ENCODE measurements at regions not wholly inside any gene's neighbourhood (a gene's known extent, or its start where the extent isn't known, plus 50 kb on each side); places are given as distances from the start of the nearest gene placed in this dataset.

DNA sequence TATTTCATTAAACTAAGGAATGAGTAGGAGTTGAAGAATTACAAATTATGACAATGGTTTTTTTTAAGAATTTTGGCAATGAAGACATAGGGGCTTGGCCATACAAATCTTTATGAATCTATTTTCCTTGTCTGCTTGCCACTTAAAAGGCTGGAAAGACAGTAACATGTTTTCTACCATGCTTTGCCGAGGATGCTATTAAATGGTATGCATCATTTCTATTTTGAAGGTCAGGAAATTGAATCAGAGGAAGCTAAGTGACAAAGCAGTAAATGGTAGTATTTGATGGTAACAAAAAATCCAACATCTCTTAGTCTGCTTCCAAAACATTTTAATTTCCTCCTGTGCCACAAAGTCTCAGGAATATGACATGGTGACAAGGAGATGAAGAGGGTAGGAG lies 287.2 kb downstream of the RFPL4B start:
- TF ChIP-seq, protein P1, sequence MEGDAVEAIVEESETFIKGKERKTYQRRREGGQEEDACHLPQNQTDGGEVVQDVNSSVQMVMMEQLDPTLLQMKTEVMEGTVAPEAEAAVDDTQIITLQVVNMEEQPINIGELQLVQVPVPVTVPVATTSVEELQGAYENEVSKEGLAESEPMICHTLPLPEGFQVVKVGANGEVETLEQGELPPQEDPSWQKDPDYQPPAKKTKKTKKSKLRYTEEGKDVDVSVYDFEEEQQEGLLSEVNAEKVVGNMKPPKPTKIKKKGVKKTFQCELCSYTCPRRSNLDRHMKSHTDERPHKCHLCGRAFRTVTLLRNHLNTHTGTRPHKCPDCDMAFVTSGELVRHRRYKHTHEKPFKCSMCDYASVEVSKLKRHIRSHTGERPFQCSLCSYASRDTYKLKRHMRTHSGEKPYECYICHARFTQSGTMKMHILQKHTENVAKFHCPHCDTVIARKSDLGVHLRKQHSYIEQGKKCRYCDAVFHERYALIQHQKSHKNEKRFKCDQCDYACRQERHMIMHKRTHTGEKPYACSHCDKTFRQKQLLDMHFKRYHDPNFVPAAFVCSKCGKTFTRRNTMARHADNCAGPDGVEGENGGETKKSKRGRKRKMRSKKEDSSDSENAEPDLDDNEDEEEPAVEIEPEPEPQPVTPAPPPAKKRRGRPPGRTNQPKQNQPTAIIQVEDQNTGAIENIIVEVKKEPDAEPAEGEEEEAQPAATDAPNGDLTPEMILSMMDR (conservative IDR thresholded peaks at IDR 0.05; ENCODE audit: low read depth, low read length), result no peak
- no peak overlapping the region for H3K4me3 ChIP-seq (ENCODE audit: low read depth, low read length)
- DNase-seq (ENCODE audit: low read depth), result no peak

DNA sequence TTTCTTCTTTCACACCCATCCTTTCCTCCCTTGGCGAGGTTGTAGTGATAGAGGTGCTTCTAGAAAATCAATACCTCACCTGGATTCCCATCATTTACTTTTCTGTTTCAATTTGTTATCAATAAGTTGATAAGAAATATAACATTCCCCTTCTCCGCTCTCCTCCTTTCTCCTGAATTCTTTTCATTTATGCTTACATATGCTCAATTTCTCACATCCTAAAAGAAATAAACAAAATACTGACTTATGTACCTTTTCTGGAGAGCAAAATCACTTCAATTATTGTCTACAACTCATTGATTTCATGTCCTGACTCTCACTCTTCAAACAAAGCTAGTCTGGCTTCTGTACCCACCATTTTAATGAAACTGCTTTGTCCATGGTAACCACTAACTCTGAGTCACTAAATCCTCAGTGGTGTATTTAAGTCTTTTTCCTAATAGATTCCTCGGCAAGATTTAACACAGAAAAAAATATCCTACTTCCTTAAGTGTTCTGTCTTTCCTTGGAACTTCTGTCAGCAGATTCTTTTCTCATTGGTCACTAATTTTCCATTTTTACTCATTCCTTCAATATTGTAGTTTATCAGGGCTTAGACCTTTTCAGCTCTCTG lies 289.6 kb downstream of the RFPL4B start:
- TF ChIP-seq, protein P1 (conservative IDR thresholded peaks at IDR 0.05; ENCODE audit: low read depth, low read length), result no peak
- no peak for DNase-seq (ENCODE audit: low read depth)
- H3K4me3 ChIP-seq (ENCODE audit: low read depth, low read length), result no peak overlapping the region

DNA sequence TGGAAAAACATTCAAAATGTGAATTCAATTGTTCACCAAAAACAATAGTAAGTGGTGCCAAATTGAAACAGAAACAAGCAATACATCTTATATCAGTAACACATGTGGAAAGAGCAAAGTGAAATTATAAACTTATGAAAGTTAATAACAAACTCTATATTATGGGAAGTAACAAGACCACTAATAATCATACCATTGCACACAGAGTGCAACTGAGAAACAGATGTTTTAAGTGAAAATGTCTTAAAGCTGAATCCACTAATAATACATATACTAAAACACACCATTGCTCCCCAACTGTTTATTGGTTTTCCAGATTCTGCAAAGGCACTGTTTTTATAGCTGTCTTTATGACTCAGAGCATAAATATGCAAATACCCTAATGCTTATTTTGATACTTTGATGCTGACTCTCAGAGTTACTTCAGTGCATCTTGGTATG lies 292.3 kb downstream of the RFPL4B start:
- no peak for DNase-seq (ENCODE audit: low read depth)
- TF ChIP-seq, protein P1 (conservative IDR thresholded peaks at IDR 0.05; ENCODE audit: low read depth, low read length), result no peak
- H3K4me3 ChIP-seq (ENCODE audit: low read depth, low read length), result no peak overlapping the region

DNA sequence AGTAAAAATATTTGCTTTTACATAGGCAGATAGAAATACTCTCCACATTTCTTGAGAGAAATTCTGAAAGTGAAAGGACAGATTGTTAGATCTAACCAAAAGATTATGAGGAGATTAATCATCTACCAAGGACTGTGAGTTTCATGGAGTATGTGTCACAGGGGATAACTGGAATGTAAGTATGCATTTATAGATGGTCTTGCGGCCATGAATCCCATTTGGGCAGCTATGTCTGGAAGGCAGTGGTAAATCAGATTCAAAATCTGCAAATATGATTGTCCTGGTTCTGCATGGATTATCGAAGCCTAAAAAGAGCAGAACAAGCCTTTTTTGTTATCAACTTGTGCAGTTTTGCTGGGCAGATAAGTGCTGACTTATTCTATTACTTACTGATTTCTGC lies 293.8 kb downstream of the RFPL4B start:
- no peak overlapping the region for H3K4me3 ChIP-seq (ENCODE audit: low read depth, low read length)
- TF ChIP-seq, protein P1 (conservative IDR thresholded peaks at IDR 0.05; ENCODE audit: low read depth, low read length), result no peak
- peak; percentile 67 for DNase-seq (ENCODE audit: low read depth)

DNA sequence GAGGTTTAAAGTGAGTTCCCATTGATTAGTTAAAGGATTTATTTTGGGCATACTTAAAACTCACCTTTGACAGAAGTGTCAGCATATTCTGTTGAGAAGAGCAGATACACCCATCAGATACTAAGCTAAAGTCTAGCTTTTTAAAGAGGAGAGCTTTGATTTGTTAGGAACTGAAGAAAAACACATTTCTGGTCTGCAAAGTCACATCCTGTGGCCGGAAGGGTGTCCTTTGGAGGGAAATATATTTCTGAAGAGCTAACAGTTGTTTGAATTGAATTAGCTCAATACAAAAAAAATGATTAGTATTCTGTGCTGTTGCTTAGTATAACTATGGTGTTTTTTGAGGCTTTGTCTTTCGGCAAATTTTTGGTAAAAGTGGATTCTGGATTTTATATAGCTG lies 302.7 kb downstream of the RFPL4B start:
- no peak for DNase-seq (ENCODE audit: low read depth)
- H3K4me3 ChIP-seq (ENCODE audit: low read depth, low read length), result no peak overlapping the region
- TF ChIP-seq, protein P1 (conservative IDR thresholded peaks at IDR 0.05; ENCODE audit: low read depth, low read length), result no peak

DNA sequence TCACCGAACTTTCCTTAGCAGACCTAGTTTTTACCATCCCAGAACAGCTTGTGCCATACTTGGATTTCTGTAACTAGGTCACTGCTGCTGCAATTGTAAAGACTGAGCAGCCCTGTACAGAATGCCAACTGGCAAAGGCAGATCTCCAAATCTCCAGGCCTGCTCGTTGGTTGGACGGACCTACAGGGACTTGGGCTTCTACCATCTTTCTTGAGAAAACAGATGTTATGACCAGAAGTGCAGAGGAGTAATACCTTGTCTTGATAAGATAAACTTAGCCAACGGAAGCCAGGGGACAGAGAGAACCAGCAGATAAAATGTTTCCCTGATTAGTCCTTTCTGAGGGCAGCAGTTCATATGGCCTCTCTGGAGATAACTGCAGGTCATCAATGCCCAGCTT lies 304.1 kb downstream of the RFPL4B start:
- no peak for DNase-seq (ENCODE audit: low read depth)
- no peak overlapping the region for H3K4me3 ChIP-seq (ENCODE audit: low read depth, low read length)
- TF ChIP-seq, protein P1 (conservative IDR thresholded peaks at IDR 0.05; ENCODE audit: low read depth, low read length), result no peak

DNA sequence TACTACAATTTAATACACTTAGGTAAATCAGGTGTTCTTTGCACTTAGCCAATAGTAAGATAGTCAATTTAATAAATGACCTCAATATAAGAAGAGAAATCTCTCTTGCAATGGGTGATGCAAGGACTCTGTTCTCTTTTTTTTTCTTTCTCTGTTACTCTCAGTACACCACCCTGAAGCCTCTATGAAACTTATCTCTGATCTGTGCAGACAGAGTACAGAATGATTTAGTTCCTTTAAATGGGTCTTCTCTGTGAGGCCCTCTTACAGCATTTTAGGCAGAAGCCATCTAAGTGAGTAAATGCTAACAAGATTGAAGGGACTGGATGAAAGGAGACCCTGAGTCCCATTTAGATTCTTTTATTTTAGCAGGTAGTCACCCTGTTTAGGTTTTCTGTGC lies 312.8 kb downstream of the RFPL4B start:
- H3K4me3 ChIP-seq (ENCODE audit: low read depth, low read length), result no peak overlapping the region
- TF ChIP-seq, protein P1 (conservative IDR thresholded peaks at IDR 0.05; ENCODE audit: low read depth, low read length), result no peak
- no peak for DNase-seq (ENCODE audit: low read depth)
